ENCODE measurements at regions not wholly inside any gene's neighbourhood (a gene's known extent, or its start where the extent isn't known, plus 50 kb on each side); places are given as distances from the start of the nearest gene placed in this dataset.

- H3K4me1 ChIP-seq (ENCODE audit: control insufficient read depth, low read length): no peaks in the 10 kb centered on the region
- H3K9me2 ChIP-seq (replicated peaks; ENCODE audit: control insufficient read depth, low read length): no peaks in the 10 kb centered on the region
- H3K4me3 ChIP-seq (ENCODE audit: low read length): no peak overlapping the region
- no peak overlapping the region for H3K4me2 ChIP-seq (ENCODE audit: low read length)
- no peaks in the 10 kb centered on the region for H4K20me1 ChIP-seq (ENCODE audit: control insufficient read depth, insufficient read depth, low read depth, low read length)
- no peaks in the 10 kb centered on the region for H3K36me3 ChIP-seq (ENCODE audit: control insufficient read depth, low read length)
- TF ChIP-seq EZH2phosphoT487 (IDR thresholded peaks at IDR 0.05; ENCODE audit: borderline replicate concordance, low read length): no peak
- TF ChIP-seq, protein P1, sequence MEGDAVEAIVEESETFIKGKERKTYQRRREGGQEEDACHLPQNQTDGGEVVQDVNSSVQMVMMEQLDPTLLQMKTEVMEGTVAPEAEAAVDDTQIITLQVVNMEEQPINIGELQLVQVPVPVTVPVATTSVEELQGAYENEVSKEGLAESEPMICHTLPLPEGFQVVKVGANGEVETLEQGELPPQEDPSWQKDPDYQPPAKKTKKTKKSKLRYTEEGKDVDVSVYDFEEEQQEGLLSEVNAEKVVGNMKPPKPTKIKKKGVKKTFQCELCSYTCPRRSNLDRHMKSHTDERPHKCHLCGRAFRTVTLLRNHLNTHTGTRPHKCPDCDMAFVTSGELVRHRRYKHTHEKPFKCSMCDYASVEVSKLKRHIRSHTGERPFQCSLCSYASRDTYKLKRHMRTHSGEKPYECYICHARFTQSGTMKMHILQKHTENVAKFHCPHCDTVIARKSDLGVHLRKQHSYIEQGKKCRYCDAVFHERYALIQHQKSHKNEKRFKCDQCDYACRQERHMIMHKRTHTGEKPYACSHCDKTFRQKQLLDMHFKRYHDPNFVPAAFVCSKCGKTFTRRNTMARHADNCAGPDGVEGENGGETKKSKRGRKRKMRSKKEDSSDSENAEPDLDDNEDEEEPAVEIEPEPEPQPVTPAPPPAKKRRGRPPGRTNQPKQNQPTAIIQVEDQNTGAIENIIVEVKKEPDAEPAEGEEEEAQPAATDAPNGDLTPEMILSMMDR (IDR thresholded peaks at IDR 0.05; ENCODE audit: low read depth, low read length, poor library complexity, severe bottlenecking): no peak
- no peaks in the 10 kb centered on the region for H3F3A ChIP-seq (ENCODE audit: control insufficient read depth, insufficient read depth)
- H3K27ac ChIP-seq (ENCODE audit: low read depth, low read length): no peak overlapping the region
- no peaks in the 10 kb centered on the region for H3K79me2 ChIP-seq (ENCODE audit: control insufficient read depth, low read length)
- H3K27me3 ChIP-seq (ENCODE audit: control insufficient read depth, low read length): no peaks in the 10 kb centered on the region
- H3K9me3 ChIP-seq (ENCODE audit: control insufficient read depth, insufficient read depth, low read length): no peaks in the 10 kb centered on the region; the same call in 1 of the 2 replicates
Observed at GRCh38 chr13:62997038-62997599, 1581.5 kb upstream of the PCDH20 start.

DNA sequence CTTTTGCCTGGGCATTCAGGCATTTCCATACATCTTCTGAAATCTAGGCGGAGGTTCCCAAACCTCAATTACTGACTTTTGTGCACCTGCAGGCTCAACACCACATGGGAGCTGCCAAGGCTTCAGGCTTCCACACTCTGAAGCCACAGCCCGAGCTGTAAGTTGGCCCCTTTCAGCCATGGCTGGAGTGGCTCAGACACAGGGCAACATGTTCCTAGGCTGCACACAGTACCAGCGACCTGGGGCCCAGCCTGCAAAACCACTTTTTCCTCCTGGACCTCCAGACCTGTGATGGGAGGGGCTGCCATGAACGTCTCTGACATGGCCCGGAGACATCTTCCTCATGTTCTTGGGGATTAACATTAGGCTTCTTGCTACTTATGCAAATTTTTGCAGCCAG, 1558.2 kb upstream of the PCDH20 start:
- H3K4me2 ChIP-seq (ENCODE audit: low read length): no peak overlapping the region
- no peaks in the 10 kb centered on the region for H4K20me1 ChIP-seq (ENCODE audit: control insufficient read depth, insufficient read depth, low read depth, low read length)
- H3F3A ChIP-seq (ENCODE audit: control insufficient read depth, insufficient read depth): no peaks in the 10 kb centered on the region
- H3K4me1 ChIP-seq (ENCODE audit: control insufficient read depth, low read length): no peaks in the 10 kb centered on the region
- no peak for TF ChIP-seq EZH2phosphoT487 (IDR thresholded peaks at IDR 0.05; ENCODE audit: borderline replicate concordance, low read length)
- TF ChIP-seq, protein P1 (IDR thresholded peaks at IDR 0.05; ENCODE audit: low read depth, low read length, poor library complexity, severe bottlenecking): no peak
- no peak overlapping the region for H3K27ac ChIP-seq (ENCODE audit: low read depth, low read length)
- no peaks in the 10 kb centered on the region for H3K36me3 ChIP-seq (ENCODE audit: control insufficient read depth, low read length)
- H3K9me3 ChIP-seq (ENCODE audit: control insufficient read depth, insufficient read depth, low read length): no peaks in the 10 kb centered on the region
- H3K9me2 ChIP-seq (replicated peaks; ENCODE audit: control insufficient read depth, low read length): no peaks in the 10 kb centered on the region
- H3K4me3 ChIP-seq (ENCODE audit: low read length): no peak overlapping the region
- H3K27me3 ChIP-seq (ENCODE audit: control insufficient read depth, low read length): no peaks in the 10 kb centered on the region
- H3K79me2 ChIP-seq (ENCODE audit: control insufficient read depth, low read length): no peaks in the 10 kb centered on the region

GRCh38 chr13:62964522-62964921, 1548.9 kb upstream of the PCDH20 start:
- no peak for TF ChIP-seq EZH2phosphoT487 (IDR thresholded peaks at IDR 0.05; ENCODE audit: borderline replicate concordance, low read length)
- TF ChIP-seq, protein P1 (IDR thresholded peaks at IDR 0.05; ENCODE audit: low read depth, low read length, poor library complexity, severe bottlenecking): no peak
- no peaks in the 10 kb centered on the region for H3K4me1 ChIP-seq (ENCODE audit: control insufficient read depth, low read length)
- H4K20me1 ChIP-seq (ENCODE audit: control insufficient read depth, insufficient read depth, low read depth, low read length): no peaks in the 10 kb centered on the region
- no peak overlapping the region for H3K4me2 ChIP-seq (ENCODE audit: low read length)
- no peaks in the 10 kb centered on the region for H3K9me2 ChIP-seq (replicated peaks; ENCODE audit: control insufficient read depth, low read length)
- no peak overlapping the region for H3K4me3 ChIP-seq (ENCODE audit: low read length)
- no peaks in the 10 kb centered on the region for H3F3A ChIP-seq (ENCODE audit: control insufficient read depth, insufficient read depth)
- H3K36me3 ChIP-seq (ENCODE audit: control insufficient read depth, low read length): no peaks in the 10 kb centered on the region
- H3K27me3 ChIP-seq (ENCODE audit: control insufficient read depth, low read length): no peaks in the 10 kb centered on the region
- no peaks in the 10 kb centered on the region for H3K9me3 ChIP-seq (ENCODE audit: control insufficient read depth, insufficient read depth, low read length)
- H3K79me2 ChIP-seq (ENCODE audit: control insufficient read depth, low read length): no peaks in the 10 kb centered on the region
- H3K27ac ChIP-seq (ENCODE audit: low read depth, low read length): no peak overlapping the region
